IPS-15b (cell line): ENCODE measurements at regions not wholly inside any gene's neighbourhood (a gene's known extent, or its start where the extent isn't known, plus 50 kb on each side); places are given as distances from the start of the nearest gene placed in this dataset.

Experiments
- H3K27me3 ChIP-seq: one replicate; pipeline ENCODE4 v1.6.1; 2013; ENCODE audit warnings: low read length; ENCODE audit not compliant: control insufficient read depth, insufficient read depth
- H3K36me3 ChIP-seq: one replicate; pipeline ENCODE4 v1.6.1; 2013; ENCODE audit warnings: low read length; ENCODE audit not compliant: control insufficient read depth, insufficient read depth
- H3K4me1 ChIP-seq: one replicate; pipeline ENCODE4 v1.6.1; 2013; ENCODE audit warnings: mild to moderate bottlenecking, low read length; ENCODE audit not compliant: control insufficient read depth, insufficient read depth
- H3K4me3 ChIP-seq: one replicate; pipeline ENCODE4 v1.5.1; 2013; ENCODE audit warnings: low read depth, low read length
- H3K9ac ChIP-seq: one replicate; pipeline ENCODE4 v1.6.1; 2013; ENCODE audit warnings: low read depth, mild to moderate bottlenecking, low read length
- H3K9me3 ChIP-seq: one replicate; pipeline ENCODE4 v1.6.1; 2013; ENCODE audit warnings: mild to moderate bottlenecking, low read length; ENCODE audit not compliant: control insufficient read depth, insufficient read depth

GRCh38 chr13:97564956-97565355 lies 131.0 kb downstream of the RAP2A start:
- Histone ChIP-seq H3K4me3 (no peak overlapping the region), H3K9me3 (no peaks in the 10 kb centered on the region), H3K4me1 (peaks cover 3% of the 10 kb centered on the region), H3K27me3 (no peaks in the 10 kb centered on the region), H3K9ac (no peak overlapping the region), H3K36me3 (no peaks in the 10 kb centered on the region)

GRCh38 chr13:97565906-97566305 lies 131.9 kb downstream of the RAP2A start:
- H3K9ac ChIP-seq: no peak overlapping the region
- no peaks in the 10 kb centered on the region for H3K9me3 ChIP-seq
- peaks cover 4% of the 10 kb centered on the region for H3K4me1 ChIP-seq
- no peaks in the 10 kb centered on the region for H3K27me3 ChIP-seq
- no peak overlapping the region for H3K4me3 ChIP-seq
- no peaks in the 10 kb centered on the region for H3K36me3 ChIP-seq

- Histone ChIP-seq H3K9ac (no peak overlapping the region), H3K36me3 (no peaks in the 10 kb centered on the region), H3K27me3 (no peaks in the 10 kb centered on the region), H3K4me3 (no peak overlapping the region), H3K9me3 (no peaks in the 10 kb centered on the region), H3K4me1 (peaks cover 6% of the 10 kb centered on the region)
Observed at GRCh38 chr13:97566907-97567306, 132.9 kb downstream of the RAP2A start.

GRCh38 chr13:97567510-97568243 lies 133.7 kb downstream of the RAP2A start:
- Histone ChIP-seq H3K4me1 (peaks cover 6% of the 10 kb centered on the region), H3K9ac (no peak overlapping the region), H3K9me3 (no peaks in the 10 kb centered on the region), H3K36me3 (no peaks in the 10 kb centered on the region), H3K4me3 (no peak overlapping the region), H3K27me3 (no peaks in the 10 kb centered on the region)

GRCh38 chr13:97568850-97569249 lies 134.9 kb downstream of the RAP2A start:
- Histone ChIP-seq H3K9me3 (no peaks in the 10 kb centered on the region), H3K36me3 (no peaks in the 10 kb centered on the region), H3K9ac (no peak overlapping the region)

GRCh38 chr13:97569841-97570240 lies 135.9 kb downstream of the RAP2A start:
- no peak overlapping the region for H3K4me3 ChIP-seq
- H3K9ac ChIP-seq: no peak overlapping the region
- H3K9me3 ChIP-seq: no peaks in the 10 kb centered on the region
- H3K36me3 ChIP-seq: no peaks in the 10 kb centered on the region
- no peaks in the 10 kb centered on the region for H3K27me3 ChIP-seq
- peaks cover 9% of the 10 kb centered on the region for H3K4me1 ChIP-seq

More at GRCh38 chr13:97568850-97569249, 134.9 kb downstream of the RAP2A start:
- peaks cover 9% of the 10 kb centered on the region for H3K4me1 ChIP-seq
- H3K4me3 ChIP-seq: no peak overlapping the region
- no peaks in the 10 kb centered on the region for H3K27me3 ChIP-seq

GRCh38 chr13:97570442-97570841 lies 136.5 kb downstream of the RAP2A start:
- Histone ChIP-seq H3K27me3 (no peaks in the 10 kb centered on the region), H3K4me3 (no peak overlapping the region), H3K9ac (no peak overlapping the region), H3K9me3 (no peaks in the 10 kb centered on the region), H3K4me1 (peaks cover 9% of the 10 kb centered on the region), H3K36me3 (no peaks in the 10 kb centered on the region)

- Histone ChIP-seq H3K27me3 (no peaks in the 10 kb centered on the region), H3K9me3 (no peaks in the 10 kb centered on the region), H3K4me1 (peaks cover 9% of the 10 kb centered on the region), H3K9ac (no peak overlapping the region), H3K36me3 (no peaks in the 10 kb centered on the region), H3K4me3 (no peak overlapping the region)
Observed at GRCh38 chr13:97573011-97573410, 139.0 kb downstream of the RAP2A start.

- Histone ChIP-seq H3K9me3 (no peaks in the 10 kb centered on the region), H3K9ac (no peak overlapping the region), H3K4me3 (no peak overlapping the region), H3K27me3 (no peaks in the 10 kb centered on the region), H3K36me3 (no peaks in the 10 kb centered on the region), H3K4me1 (peaks cover 6% of the 10 kb centered on the region)
Observed at GRCh38 chr13:97574926-97575325, 141.0 kb downstream of the RAP2A start.

GRCh38 chr13:97577026-97577425 lies 143.1 kb downstream of the RAP2A start:
- Histone ChIP-seq H3K9ac (no peak overlapping the region), H3K9me3 (no peaks in the 10 kb centered on the region), H3K36me3 (no peaks in the 10 kb centered on the region), H3K4me3 (no peak overlapping the region), H3K4me1 (peaks cover 3% of the 10 kb centered on the region), H3K27me3 (no peaks in the 10 kb centered on the region)

GRCh38 chr13:97582170-97582569 lies 148.2 kb downstream of the RAP2A start:
- no peaks in the 10 kb centered on the region for H3K27me3 ChIP-seq
- no peaks in the 10 kb centered on the region for H3K36me3 ChIP-seq
- H3K9ac ChIP-seq: no peak overlapping the region
- no peaks in the 10 kb centered on the region for H3K4me1 ChIP-seq
- no peaks in the 10 kb centered on the region for H3K9me3 ChIP-seq
- no peak overlapping the region for H3K4me3 ChIP-seq

- Histone ChIP-seq H3K4me1 (no peaks in the 10 kb centered on the region), H3K36me3 (no peaks in the 10 kb centered on the region), H3K4me3 (no peak overlapping the region), H3K9ac (no peak overlapping the region), H3K27me3 (no peaks in the 10 kb centered on the region), H3K9me3 (no peaks in the 10 kb centered on the region)
Observed at GRCh38 chr13:97583907-97584497, 150.0 kb downstream of the RAP2A start.
